Ishikawa (cell line): ENCODE measurements at regions not wholly inside any gene's neighbourhood (a gene's known extent, or its start where the extent isn't known, plus 50 kb on each side); places are given as distances from the start of the nearest gene placed in this dataset.

ENCODE experiments used
- CEBPB ChIP-seq: IDR thresholded peaks from 2 replicates; pipeline ENCODE4 v1.6.1; 2012
- CREB1 ChIP-seq: IDR thresholded peaks from 2 replicates; pipeline ENCODE4 v1.6.1; 2012; ENCODE audit warnings: low read depth
- EGR1 ChIP-seq: IDR thresholded peaks from 2 replicates; pipeline ENCODE4 v1.6.1; 2012
- EP300 ChIP-seq: IDR thresholded peaks from 2 replicates; pipeline ENCODE4 v1.6.1; 2012; ENCODE audit warnings: borderline replicate concordance
- FOXM1 ChIP-seq: IDR thresholded peaks from 2 replicates; pipeline ENCODE4 v1.6.1; 2012; ENCODE audit warnings: low read depth, borderline replicate concordance
- MAX ChIP-seq: IDR thresholded peaks from 2 replicates; pipeline ENCODE4 v1.6.1; 2012
- NFIC ChIP-seq: IDR thresholded peaks from 2 replicates; pipeline ENCODE4 v1.6.1; 2012
- RAD21 ChIP-seq: IDR thresholded peaks from 2 replicates; pipeline ENCODE4 v1.6.1; 2012; ENCODE audit warnings: low read depth
- REST ChIP-seq: IDR thresholded peaks from 2 replicates; pipeline ENCODE4 v1.6.1; 2012; ENCODE audit warnings: low read depth, mild to moderate bottlenecking
- TAF1 ChIP-seq: IDR thresholded peaks from 2 replicates; pipeline ENCODE4 v1.6.1; 2012; ENCODE audit warnings: low read depth, mild to moderate bottlenecking
- TCF12 ChIP-seq: IDR thresholded peaks from 2 replicates; pipeline ENCODE4 v1.6.1; 2012; ENCODE audit warnings: low read depth
- TEAD4 ChIP-seq: IDR thresholded peaks from 2 replicates; pipeline ENCODE4 v1.6.1; 2012
- USF1 ChIP-seq: IDR thresholded peaks from 2 replicates; pipeline ENCODE4 v1.6.1; 2012
- YY1 ChIP-seq: IDR thresholded peaks from 2 replicates; pipeline ENCODE4 v1.6.1; 2012; ENCODE audit warnings: low read depth
- ZBTB7A ChIP-seq: IDR thresholded peaks from 2 replicates; pipeline ENCODE4 v1.6.1; 2012; ENCODE audit warnings: low read depth

- TF ChIP-seq USF1 (no peak), CREB1 (no peak), YY1 (no peak)
Measured at GRCh38 chr6:51450248-51450957, 631.7 kb downstream of the TFAP2B start.

GRCh38 chr6:51450958-51451357 lies 632.3 kb downstream of the TFAP2B start:
- TF ChIP-seq ZBTB7A (no peak), CREB1 (no peak), CEBPB (no peak), MAX (no peak), FOXM1 (no peak), YY1 (no peak), REST (no peak), TEAD4 (no peak), TAF1 (no peak), RAD21 (no peak), TCF12 (no peak), NFIC (no peak), USF1 (no peak), EP300 (no peak), EGR1 (no peak)

- no peak for TF ChIP-seq CEBPB
- no peak for TF ChIP-seq TEAD4
- TF ChIP-seq CREB1: no peak
- TF ChIP-seq TAF1: no peak
- no peak for TF ChIP-seq EGR1
- no peak for TF ChIP-seq EP300
- no peak for TF ChIP-seq MAX
- no peak for TF ChIP-seq NFIC
- no peak for TF ChIP-seq USF1
- TF ChIP-seq TCF12: no peak
Measured at GRCh38 chr6:51456282-51456681, 631.1 kb downstream of the PKHD1 start.

GRCh38 chr6:51459958-51460357 lies 627.5 kb downstream of the PKHD1 start:
- TF ChIP-seq EGR1: no peak
- TF ChIP-seq ZBTB7A: no peak
- no peak for TF ChIP-seq MAX
- TF ChIP-seq USF1: no peak
- no peak for TF ChIP-seq TCF12
- no peak for TF ChIP-seq FOXM1
- TF ChIP-seq EP300: no peak
- TF ChIP-seq YY1: no peak
- TF ChIP-seq CREB1: no peak
- no peak for TF ChIP-seq TAF1
- no peak for TF ChIP-seq REST
- no peak for TF ChIP-seq RAD21
- TF ChIP-seq CEBPB: no peak
- no peak for TF ChIP-seq NFIC
- TF ChIP-seq TEAD4: no peak

- TF ChIP-seq TCF12 (no peak), TAF1 (no peak), EGR1 (no peak), RAD21 (no peak), EP300 (no peak), MAX (no peak), REST (no peak), USF1 (no peak), CREB1 (no peak), FOXM1 (no peak), ZBTB7A (no peak), CEBPB (no peak), TEAD4 (no peak), NFIC (no peak), YY1 (no peak)
Measured at GRCh38 chr6:51462896-51463295, 624.5 kb downstream of the PKHD1 start.
